ENCODE measurements at regions not wholly inside any gene's neighbourhood (a gene's known extent, or its start where the extent isn't known, plus 50 kb on each side); places are given as distances from the start of the nearest gene placed in this dataset.
A peak's percentile ranks its signal among the peaks of the same experiment; 100 is the strongest.
"Not testable (repeated sequence)": the region's sequence is repeated elsewhere in the genome, so short reads cannot be mapped to it uniquely, and the experiment has no call there.

DNA sequence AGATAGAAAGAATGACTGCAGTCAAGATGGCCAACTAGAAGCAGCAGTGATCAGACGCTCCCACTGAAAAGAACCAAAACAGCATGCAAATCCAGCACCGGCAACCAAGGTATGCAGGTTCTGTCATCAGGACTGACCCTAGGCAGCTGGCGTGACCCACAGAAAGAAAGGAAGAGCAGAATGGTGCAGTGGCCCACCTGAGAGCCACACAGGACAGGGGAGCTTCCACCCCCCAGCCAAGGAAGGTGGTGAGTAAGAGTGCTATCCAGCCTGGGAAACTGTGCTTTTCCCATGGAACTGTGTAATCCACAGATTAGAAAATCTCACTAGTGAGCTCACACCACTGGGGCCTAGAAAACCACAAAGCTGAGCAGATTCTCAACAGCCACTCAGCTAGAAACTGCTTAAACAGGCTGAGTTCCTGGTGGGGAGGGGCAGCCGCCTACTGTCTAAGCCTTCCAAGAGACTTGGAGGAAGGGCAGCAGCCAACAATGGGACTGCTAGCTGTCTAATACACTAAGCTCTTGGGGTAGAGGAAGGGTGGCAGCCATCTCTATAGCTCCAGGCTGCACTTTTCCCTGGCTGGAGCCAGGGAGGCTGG, 127.9 kb downstream of the EVA1A start:
- no peak for DNase-seq

DNA sequence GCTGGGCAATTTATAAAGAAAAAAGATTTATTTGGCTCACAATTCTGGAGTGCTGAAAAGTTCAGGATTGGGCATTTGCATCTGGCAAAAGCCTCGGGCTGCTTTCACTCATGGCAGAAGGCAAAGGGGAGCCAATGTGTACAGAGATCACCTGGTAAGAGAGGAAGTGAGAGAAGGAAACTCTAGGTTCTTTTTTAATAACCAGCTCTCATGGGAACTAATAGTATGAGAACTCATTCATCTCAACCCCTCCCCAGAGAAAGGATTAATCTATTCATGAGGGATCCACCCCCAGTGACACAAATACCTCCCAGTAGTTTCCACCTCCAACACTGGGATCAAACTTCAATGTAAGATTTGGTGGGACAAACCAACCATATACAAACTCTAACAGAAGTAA, 129.0 kb downstream of the EVA1A start:
- DNase-seq: no peak

DNA sequence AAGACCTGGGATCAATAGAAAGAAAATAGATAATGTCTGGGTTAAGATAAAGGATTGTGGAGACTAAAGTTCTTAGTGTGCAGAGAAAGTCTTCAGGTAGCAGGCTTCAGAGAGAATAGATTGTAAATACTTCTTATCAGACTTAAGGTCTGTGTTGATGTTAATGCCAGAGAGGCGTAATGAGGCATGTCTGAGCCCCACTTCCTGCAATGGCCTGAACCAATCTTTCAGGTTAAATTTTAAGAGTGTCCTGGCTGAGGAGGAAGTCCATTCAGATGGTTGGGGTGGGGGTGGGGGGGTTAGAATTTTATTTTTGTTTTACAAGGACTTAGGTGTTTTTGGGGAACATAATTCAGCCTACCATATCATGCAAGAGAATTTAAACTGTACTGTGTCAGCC, 129.5 kb downstream of the EVA1A start:
- no peak for DNase-seq

DNA sequence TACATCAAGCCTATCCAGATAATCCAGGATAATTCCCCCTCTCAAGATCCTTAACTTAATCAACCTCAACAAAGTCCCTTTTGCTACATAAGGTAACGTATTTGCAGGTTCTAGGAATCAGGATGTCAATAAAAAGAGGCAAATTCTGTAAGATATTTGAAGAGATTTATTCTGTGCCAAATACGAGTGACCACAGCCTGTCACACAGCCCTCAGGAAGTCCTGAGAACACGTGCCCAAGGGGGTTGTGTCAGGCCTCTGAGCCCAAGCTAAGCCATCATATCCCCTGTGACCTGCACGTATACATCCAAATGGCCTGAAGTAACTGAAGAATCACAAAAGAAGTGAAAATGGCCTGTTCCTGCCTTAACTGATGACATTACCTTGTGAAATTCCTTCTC, 130.3 kb downstream of the EVA1A start:
- DNase-seq: not testable (repeated sequence)

DNA sequence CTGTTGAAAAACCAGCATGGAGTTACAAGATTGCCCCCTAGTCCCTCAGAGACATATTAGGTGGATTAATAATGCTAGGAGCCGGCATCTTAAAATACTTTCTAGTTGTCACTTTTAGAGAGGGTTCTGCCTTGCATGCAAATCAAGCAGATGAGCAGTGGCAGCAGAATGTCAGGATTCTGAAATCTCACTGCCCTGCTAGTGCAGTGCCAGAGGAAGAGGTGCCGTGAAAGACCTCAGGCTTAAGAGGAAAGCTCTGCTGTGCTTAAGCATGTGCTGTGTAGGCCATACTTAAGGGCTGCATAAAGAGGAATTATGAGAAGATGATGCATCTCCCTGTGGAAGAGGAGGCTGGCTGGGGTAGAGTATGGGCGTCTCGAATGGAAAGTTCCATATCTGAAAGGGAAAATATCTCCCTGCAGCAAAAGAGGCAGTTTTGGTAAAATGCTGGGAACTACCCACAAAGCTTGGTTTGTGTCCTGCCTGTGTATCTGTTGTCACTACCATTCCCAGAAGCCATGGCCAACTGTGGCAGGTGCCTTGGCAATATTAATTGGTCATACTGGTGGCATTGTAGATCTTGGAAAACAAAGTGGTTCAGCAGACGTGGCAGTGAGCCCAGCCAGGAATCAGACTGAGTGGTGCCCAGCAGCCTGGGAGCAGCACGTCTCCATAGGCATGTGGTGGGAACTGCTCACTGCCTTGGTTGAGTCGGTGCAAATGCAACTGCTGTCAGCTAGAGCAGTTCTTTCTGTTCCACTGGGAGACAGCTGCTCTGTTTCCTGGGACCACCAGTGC, 131.9 kb downstream of the EVA1A start:
- DNase-seq: peak; percentile 29

DNA sequence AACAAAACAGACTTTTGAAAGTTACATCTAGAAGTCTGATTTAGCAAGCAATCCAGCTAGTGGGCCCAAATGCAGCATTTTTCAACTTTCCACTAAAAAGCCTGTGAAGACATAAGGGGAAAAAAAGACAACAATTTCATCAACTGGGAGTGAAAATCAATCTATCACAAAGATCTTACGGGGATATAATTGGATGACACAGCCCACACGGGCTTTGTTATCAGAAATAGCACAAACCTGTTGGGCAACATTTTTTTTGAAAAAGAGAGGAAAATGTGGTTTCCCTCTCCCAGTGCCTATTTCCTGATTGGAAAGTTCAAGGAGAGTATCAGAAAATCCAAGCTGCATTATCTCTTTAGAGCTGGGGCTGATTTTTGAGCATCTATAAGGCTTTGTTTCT, 132.7 kb downstream of the EVA1A start:
- DNase-seq: no peak

DNA sequence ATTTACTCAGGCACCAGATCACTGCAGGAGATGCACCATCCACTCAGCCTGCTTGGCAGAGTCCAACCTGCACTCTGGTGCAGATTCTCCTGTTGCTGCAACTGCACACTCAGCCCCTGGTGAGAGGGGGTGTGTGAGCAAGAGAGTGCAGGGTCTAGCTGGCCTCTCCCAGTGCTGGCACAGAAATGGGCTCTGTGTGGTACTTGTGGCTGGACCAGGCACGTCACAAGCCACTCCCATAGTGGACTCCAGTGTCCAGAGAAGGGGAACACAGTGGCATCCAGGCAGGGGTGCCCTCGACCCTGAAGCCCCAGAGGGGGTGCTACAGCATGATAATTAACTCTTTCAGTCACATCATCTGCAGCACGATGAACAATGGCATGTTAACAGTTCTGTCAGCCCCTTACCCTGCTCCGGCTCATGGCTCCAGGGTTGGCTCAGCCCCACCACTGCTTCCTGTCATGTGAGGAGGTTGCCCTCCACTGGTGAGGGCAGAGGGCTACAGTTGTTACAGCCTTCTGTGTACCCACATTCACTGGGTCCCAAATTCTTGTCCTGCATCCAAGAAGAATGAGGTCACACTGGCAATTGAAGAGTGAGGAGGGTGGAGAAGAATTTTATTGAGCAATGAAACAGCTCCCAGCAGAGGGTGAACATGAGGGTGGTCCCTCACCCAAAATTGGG, 135.7 kb downstream of the EVA1A start:
- no peak for DNase-seq

DNA sequence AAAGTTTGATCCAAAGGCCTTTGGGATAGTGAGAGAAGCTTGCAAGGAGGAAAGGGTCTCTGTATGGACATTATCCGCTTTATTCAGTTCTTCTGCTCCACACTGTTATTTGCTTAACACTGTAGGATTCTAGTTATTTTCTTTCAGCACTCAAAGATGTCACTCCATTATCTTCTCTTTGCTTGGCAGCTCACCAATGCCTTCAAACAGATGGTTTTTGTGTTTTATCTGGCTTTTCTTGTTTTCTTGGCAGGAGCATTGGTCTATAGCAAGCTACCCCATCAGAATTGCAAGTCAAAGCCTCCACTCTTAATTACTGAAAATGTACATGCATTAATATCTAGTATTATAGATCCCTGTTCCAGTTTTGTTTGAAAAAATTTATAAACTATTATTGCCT, 138.8 kb downstream of the EVA1A start:
- no peak for DNase-seq

DNA sequence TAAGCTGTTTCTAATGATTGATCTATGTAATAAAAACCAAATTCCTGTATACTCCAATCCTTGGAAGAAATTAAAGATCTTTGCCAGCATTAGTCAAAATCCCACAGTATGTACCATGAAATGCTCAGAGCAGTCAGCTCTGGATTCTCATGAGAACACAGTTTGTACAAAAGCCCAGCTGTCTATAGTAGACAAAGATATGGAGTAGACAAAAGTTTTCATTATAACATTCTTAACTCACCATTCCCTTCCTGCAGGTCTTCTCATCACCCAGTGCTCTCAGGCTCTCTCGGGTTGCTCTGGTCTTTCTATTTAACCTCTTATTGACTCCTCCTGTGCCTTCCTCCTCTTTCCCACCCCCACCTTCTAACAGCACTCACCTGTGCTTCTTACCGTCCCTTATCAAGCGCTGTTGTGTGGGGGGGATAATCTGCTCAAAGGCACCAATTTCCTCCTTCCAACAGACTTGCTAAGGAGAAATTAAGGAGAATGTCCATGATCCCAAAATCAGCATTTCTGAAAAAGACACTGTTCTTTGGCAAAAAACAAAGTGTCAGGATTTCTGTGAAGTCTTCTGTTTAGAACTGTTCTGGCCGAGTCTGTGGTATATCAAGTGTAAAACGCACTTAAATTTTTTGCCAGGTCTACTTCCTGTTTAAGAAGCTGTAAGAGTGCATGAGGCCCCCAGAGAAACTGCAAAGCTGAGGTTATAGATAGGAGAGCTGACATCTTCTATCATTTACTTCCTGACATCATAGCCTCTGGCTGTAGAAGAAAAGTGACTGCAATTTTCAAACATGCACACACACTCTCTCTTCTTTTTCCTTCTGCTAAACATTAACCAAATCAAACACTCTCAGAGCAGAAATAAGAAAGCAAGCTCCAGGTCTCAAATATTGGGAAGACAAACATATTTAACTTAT, 144.1 kb downstream of the EVA1A start:
- no peak for DNase-seq

DNA sequence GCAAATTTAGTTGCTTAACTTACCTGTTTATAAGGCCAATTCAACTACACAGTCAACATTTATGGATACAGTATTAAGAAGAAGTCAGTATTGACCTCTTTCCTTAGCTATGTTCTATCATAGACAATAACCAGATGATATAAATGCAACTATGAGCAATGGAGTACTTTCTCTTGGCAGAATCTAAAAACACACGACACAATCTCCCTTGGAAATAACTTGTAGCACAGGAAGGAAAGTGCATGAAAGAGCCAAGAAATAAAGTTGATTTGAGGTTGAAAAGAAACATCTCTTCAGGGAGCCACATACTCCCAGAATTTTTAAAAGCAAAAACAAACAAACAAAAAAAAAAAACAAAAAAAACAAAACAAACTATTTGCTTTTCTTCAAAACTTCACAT, 145.0 kb downstream of the EVA1A start:
- DNase-seq: no peak

DNA sequence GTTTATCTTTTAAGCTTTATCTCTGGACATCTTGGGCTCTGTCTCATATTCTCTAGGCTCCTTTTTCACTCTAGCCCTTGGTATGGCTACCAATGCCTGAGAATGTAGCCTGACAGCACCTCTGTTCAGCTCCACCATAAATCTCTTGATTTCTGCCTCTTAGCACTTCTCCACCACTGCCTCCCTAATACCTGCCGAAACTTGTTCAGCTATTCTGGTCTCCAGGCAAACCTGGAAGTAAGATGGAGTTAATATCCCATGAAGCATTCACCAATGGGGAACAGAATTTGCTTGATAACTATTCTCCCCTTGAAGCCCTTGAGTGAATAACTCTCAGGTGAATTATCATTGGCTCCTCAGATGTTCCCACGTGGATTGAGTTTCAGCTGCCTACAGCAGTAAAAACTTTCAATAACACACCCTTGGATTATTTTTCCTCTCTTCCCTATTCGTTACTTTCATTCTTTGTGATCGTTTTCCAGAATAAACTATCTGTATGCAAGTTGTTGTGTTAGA, 145.6 kb downstream of the EVA1A start:
- DNase-seq: no peak

DNA sequence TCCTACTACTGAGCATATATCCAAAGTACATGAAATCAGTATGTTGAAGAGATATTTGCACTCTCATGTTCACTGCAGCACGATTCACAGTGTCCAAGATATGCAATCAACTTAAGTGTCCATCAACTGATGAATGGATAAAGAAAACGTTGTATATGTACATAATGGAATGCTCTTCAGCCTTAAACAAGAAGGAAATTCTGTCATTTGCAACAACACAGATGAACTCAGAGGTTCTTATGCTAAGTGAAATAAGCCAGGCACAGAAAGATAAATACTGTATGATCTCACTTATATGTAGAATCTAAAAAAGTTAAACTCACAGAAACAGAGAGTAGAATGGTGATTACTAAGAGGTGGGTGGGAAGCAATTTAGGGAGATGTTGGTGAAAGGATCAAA, 149.2 kb downstream of the EVA1A start:
- no peak for DNase-seq

DNA sequence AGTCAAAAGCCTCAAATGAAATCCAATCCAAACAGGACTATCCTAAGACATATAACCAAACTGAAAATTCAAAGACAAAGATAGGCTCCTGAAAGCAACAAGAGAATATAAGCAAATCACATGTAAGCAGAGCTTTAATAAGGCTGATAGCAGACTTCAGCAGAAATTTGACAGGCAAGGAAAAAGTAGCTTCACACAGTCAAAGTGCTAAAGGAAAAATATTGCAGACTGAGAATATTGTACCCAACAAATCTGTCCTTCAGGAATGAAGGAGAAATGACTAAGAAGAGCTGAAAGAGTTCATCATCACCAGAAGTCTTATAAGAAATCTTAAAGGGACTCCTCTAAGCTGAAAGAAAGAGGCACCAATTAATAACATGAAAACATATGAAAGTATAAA, 150.0 kb downstream of the EVA1A start:
- DNase-seq: no peak

DNA sequence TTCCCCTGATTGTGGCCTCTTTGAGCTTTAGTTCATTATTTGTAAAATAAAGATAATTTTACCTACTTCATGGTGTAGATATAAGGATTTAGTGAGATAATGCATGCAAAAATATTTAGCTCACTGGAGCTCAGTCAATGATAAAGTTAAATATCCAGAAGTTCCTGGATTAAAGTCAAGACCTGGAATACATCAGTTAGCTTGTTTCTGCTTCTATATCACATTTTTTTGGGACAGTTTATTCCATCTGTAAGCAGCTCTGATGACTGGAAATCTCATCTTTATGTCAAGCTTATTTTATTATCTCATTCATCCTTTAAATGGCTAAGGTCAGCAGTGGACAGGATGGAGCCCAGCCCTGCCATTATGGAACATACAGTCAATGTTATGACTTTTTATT, 152.0 kb downstream of the EVA1A start:
- DNase-seq: no peak

DNA sequence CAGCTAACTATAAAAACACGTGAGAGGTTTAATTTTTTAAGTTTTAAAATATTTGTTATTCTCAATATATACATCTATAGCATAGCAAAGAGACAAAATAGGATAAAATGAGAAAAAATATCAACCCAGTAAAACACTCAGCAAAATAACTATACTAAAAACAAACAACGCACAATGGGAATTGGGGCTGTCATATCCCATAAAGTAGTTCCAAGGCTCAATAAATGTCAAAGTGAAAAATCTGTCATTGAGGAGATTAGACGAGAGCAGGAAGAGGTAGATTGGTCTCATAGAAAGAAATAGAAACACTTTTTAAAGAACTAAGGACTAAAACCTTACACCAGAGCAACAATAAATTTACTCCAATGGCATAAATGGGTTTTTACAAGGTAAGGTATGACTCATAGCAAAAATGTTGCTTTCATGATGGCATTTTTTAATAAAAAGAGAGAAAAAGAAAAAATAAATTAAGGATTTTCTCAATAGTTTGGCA, 153.7 kb downstream of the EVA1A start:
- DNase-seq: no peak

DNA sequence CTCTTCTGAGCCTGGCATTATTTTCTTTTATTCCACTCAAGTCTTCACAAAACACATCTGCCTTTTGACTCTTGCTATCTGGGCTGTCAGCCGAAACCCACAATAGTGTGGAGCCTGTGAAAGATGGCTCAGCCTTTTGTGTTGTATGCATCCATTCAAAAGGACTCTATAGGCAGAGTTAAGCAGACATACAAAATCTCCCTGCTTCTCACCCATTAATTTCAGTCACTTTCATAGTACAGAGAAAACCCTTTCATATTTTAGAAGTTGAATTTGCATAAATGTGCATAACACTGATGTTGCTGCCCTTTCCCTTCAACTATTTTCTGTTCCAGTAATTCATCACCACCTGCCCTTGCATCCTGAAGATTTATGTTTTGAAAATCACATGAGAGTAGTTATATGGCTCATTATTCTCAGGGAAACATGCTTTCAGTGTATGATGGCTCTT, 154.6 kb downstream of the EVA1A start:
- peak; percentile 15 for DNase-seq

DNA sequence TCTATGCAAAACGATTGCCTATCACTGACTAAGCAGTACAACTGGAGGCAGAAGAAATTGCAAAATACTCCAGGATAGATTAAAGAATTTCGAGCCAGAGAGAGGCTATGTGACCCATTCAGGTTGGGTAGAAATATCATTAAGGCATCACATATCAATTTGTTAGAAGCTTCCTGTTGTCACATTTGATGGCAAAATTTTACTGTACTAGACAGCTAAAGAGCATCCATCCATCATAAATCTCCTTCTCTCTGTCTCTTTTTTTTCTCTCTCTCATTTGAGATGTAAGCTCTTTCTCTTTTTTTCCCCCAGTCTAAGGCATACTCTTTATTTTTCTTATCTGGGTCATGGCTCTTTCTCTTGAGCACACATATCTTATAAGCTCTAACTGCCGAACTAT, 155.7 kb downstream of the EVA1A start:
- DNase-seq: no peak

DNA sequence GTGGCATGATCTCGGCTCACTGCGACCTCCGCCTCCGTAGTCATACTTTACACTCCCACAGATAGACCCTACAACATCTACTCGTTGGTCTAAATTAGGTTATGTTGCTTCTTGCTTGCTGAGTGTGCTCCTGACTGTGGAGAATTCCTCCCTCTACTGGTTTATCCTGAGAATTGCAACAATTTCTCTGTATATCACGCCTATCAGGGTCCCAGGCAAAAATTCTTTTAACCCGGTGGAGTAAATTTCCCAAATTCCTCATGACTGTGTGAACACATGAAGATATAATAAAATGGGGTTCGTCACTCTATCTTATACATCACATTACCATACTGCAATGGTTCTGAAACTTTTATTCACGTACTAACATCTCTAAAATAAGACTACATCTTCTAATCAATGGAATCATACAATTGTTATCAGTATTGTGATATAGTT, 156.7 kb downstream of the EVA1A start:
- DNase-seq: peak; percentile 23

DNA sequence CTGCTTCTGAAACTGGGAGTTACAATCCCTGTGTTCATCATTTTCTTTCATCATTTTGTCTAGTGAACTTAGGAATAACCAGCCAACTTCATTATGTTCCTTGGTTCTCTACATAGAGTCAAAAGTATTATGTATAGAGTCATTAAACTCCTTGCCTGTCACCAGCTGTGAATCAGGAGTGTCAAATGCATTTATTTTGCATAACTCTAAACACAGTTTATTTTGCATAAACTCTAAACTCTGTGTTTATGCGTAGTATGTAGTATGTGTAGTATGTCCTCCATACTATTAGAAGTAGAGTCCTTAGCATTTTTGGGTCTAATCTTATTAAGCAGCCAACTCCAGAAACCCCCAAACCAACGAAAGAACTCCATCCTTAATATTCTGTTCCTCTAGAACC, 164.4 kb downstream of the EVA1A start:
- no peak for DNase-seq

DNA sequence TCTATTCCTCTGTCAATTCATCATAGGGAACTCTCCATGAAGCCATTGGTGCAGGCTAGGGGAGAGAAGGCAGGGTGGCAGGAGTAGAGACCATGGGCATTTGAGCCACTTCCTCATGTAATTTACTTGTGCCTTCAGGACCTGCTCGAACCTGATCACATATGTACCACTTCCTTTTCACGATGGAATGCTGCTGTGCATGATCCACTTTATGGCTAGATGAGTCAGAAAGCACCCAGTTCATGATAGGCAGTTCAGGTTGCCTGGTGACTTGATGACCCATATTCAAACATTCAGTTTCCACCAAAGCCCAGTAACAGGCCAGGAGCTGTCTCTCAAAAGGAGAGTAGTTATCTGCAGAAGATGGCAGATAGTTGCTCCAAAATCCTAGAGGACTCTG, 166.0 kb downstream of the EVA1A start:
- DNase-seq: not testable (repeated sequence)

DNA sequence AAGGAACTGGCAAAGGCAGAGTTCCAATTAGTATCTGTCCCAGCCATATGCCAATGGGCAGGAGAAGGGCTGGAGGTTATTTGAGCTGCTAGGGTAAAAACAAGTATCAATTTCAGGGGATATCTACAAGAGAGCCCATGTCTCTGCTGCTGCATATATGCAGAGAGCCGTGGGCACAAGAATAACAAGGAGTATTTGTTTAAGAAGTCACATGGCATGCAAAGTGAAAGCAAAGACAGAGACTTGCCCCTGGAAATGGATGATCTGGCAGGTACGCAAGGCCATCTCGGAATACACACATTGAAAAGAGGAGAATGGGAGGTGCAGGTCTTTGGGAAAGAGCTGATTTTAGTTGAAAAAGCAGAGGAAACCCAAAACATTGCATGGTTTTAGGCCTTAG, 170.6 kb downstream of the EVA1A start:
- DNase-seq: no peak

DNA sequence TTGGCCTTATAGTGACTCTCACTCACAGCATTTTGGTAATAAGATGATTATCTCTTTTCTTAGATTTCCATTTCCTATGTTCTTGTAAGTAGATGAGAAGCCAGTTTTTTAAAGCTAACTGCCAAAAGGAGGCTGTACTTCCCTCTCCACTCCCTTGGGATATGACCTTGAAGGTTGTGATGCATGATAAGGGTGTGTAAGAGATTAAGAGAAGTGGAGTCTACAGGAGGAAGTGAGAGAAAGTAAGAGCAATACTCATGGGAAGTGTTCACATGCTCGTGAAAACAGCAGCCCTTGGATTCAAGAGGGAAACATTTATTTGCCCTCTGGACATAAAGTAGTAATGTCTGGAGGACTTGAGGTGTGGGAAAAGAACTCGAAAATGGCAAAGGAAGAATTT, 171.5 kb downstream of the EVA1A start:
- DNase-seq: no peak
